GM13976 (cell line): ENCODE measurements at regions not wholly inside any gene's neighbourhood (a gene's known extent, or its start where the extent isn't known, plus 50 kb on each side); places are given as distances from the start of the nearest gene placed in this dataset.
A peak's percentile ranks its signal among the peaks of the same experiment; 100 is the strongest.

Source experiments
- DNase-seq: peaks from one replicate; pipeline ENCODE4 v3.0.0; 2012; ENCODE audit warnings: low spot score
- CTCF ChIP-seq: IDR thresholded peaks from 2 replicates; pipeline ENCODE4 v1.5.1; 2012; ENCODE audit warnings: borderline replicate concordance, mild to moderate bottlenecking; ENCODE audit not compliant: insufficient read depth; ENCODE audit errors: extremely low read depth, missing control alignments, control extremely low read depth
- in situ Hi-C: fragments of 300-500 bp; cut with MboI; formaldehyde crosslinking; loops from one replicate; pipeline ENCODE4 v1.12.0; 2022; ENCODE audit warnings: low sequenced_read_pairs, mixed read lengths, inconsistent platforms; ENCODE audit not compliant: unreplicated experiment

- no peak for DNase-seq
- TF ChIP-seq CTCF = no peak
- in situ Hi-C loops = no loop called here
These were observed 295.4 kb downstream of the RRAGC start for GRCh38 chr1:38563942-38564735.

- in situ Hi-C loops = no loop called here
- TF ChIP-seq CTCF = no peak
- no peak for DNase-seq
These were observed 297.8 kb downstream of the RRAGC start for GRCh38 chr1:38561725-38562124.

- in situ Hi-C loops = no loop called here
- DNase-seq = no peak
- TF ChIP-seq CTCF = no peak
These were observed 298.5 kb downstream of the RRAGC start for GRCh38 chr1:38561110-38561509.

GRCh38 chr1:38560457-38560856 is 299.1 kb downstream of the RRAGC start:
- no peak for DNase-seq
- no peak for TF ChIP-seq CTCF
- in situ Hi-C loops = no loop called here

GRCh38 chr1:38559446-38560165 is 300.0 kb downstream of the RRAGC start:
- DNase-seq = peak; percentile 84
- in situ Hi-C loops = no loop called here
- no peak for TF ChIP-seq CTCF

DNA sequence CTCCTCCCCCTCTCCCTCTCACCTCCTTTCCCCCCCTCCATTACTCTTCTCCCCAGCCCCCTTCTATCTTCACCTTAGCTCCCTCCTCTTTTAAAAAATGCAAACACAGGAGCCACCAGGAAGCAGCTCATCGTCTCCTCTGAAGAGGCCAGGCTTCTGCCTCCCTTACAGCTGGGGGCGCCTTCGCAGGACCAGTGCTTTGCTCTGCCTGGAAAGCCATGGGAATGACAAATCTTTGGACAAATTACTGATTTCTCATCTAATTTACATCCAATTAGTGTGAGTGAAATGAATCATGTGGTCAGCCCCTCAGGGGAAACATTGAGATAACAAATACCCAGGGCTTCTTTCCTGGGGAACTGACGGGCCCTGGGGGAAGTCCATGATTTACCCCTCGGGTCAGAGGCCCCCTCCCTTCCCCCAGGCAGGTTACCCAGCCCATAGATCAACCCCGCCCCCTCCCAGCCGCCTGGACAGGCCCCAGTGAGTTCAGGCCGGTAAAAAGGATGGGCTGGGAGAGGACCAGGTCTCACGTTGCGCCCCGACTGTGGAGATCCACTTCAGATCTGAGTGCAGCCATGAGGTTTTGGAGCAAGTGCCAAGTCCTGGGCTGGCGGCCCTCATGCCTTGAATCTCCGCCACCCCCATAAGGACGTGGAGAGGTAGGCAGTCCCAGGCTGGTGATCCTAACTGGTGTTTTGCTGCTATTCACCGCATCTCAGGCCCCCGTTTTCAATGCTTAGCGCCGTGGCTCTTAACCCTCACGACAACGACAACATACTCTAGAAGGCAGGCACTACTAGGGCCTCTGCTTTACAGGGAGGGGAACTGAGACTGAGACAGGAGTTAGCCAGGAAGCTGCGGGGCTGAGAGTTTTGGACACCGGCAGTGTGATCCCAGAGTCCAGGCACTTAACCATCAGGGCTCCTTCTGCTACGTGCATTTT is 300.8 kb downstream of the RRAGC start:
- TF ChIP-seq CTCF = no peak
- peak; percentile 66 for DNase-seq
- in situ Hi-C loops = no loop called here
